HCT116 (cell line): ENCODE measurements at regions not wholly inside any gene's neighbourhood (a gene's known extent, or its start where the extent isn't known, plus 50 kb on each side); places are given as distances from the start of the nearest gene placed in this dataset.

Experiments used
- ATAC-seq: fragments of 200-7000 bp; cut with Tn5 transposase; 2 replicates; pipeline ENCODE4 v1.9.1; 2020; ENCODE audit warnings: mild to moderate bottlenecking, moderate library complexity
- BruUV-seq: library from RNA; stranded (reverse); fragments of 400-500 nt; replicated peaks from 2 replicates; lab custom pipeline; 2021; lab: Mats Ljungman, UMichigan
- CTCF ChIA-PET: fragments of 300-600 bp; sonication (Branson Sonifier 250); formaldehyde crosslinking; loops from one replicate; lab custom pipeline; 2021; ENCODE audit warnings: antibody characterized with exemption; lab: Charles Lee
- POLR2A ChIA-PET: fragments of 300-600, 350-600 bp; sonication (Branson Sonifier 250); formaldehyde crosslinking; loops from one replicate; lab custom pipeline; 2021; ENCODE audit warnings: antibody characterized with exemption; lab: Charles Lee
- RAD21 ChIA-PET, 2 experiments: fragments of 300-600 bp; sonication (Branson Sonifier 250); formaldehyde crosslinking; loops; one replicate each; lab custom pipeline; 2023; ENCODE audit warnings: low total read pairs in 2 of 2; ENCODE audit not compliant: uncharacterized antibody in 2 of 2, unreplicated experiment in 2 of 2, low non-redundant PET in 1 of 2; lab: Charles Lee
- DNase-seq: peaks from one replicate; pipeline ENCODE4 v3.0.0-alpha.2; 2010; ENCODE audit warnings: low read depth, low spot score
- H2AFZ ChIP-seq: fragments of 200-600 bp; shearing (Covaris generic), sonication (generic); 2 replicates; pipeline ENCODE4 v1.6.1; 2017; ENCODE audit warnings: low read depth, mixed run types, mixed read lengths, antibody characterized with exemption, low read length; ENCODE audit not compliant: poor library complexity, severe bottlenecking
- H3K27ac ChIP-seq: 2 replicates; pipeline ENCODE4 v1.5.1; 2012; ENCODE audit warnings: low read depth, low read length
- H3K27me3 ChIP-seq: fragments of 200-600 bp; sonication (generic); 2 replicates; pipeline ENCODE4 v1.6.1; 2016; ENCODE audit warnings: mixed run types, low read length, mixed read lengths; ENCODE audit not compliant: insufficient read depth
- H3K36me3 ChIP-seq, 2 experiments: fragments of 200-500 bp in 1 of 2; fragments of 200-600 bp in 1 of 2; sonication (Bioruptor generic) in 1 of 2; sonication (generic) in 1 of 2; 2 replicates each; pipeline versions ENCODE4 v1.5.1 to v1.6.1; 2014 to 2016; ENCODE audit warnings: low read length in 2 of 2, inconsistent platforms in 1 of 2, mixed read lengths in 1 of 2, mixed run types in 1 of 2; ENCODE audit not compliant: insufficient read depth in 2 of 2, control insufficient read depth in 1 of 2
- H3K4me1 ChIP-seq, 2 experiments: fragments of 200-600 bp in 1 of 2; sonication (generic) in 1 of 2; 2 replicates each; pipeline versions ENCODE4 v1.5.1 to v1.6.1; 2012 to 2017; ENCODE audit warnings: low read length in 2 of 2, inconsistent platforms in 1 of 2, mild to moderate bottlenecking in 1 of 2, mixed read lengths in 1 of 2, mixed run types in 1 of 2, moderate library complexity in 1 of 2; ENCODE audit not compliant: insufficient read depth in 2 of 2, control insufficient read depth in 1 of 2
- H3K4me2 ChIP-seq: fragments of 200-600 bp; sonication (generic); 2 replicates; pipeline ENCODE4 v1.6.1; 2017; ENCODE audit warnings: mixed run types, low read length, mixed read lengths
- H3K4me3 ChIP-seq, 2 experiments: fragments of 200-600 bp in 1 of 2; sonication (generic) in 1 of 2; replicated peaks in 1 of 2; 2 replicates each; pipeline ENCODE4 v1.5.1; 2011 to 2016; ENCODE audit warnings: low read length in 2 of 2, control low read depth in 1 of 2, low read depth in 1 of 2, mild to moderate bottlenecking in 1 of 2, mixed read lengths in 1 of 2, mixed run types in 1 of 2
- H3K79me2 ChIP-seq: fragments of 200-600 bp; sonication (generic); 2 replicates; pipeline ENCODE4 v1.6.1; 2017; ENCODE audit warnings: mild to moderate bottlenecking, mixed run types, low read length, moderate library complexity, mixed read lengths; ENCODE audit not compliant: insufficient read depth
- H3K9ac ChIP-seq: fragments of 200-600 bp; sonication (generic); 2 replicates; pipeline ENCODE4 v1.6.1; 2016; ENCODE audit warnings: low read length, mixed read lengths
- H3K9me2 ChIP-seq: fragments of 200-600 bp; sonication (generic), shearing (Covaris generic); 2 replicates; pipeline ENCODE4 v1.6.1; 2017; ENCODE audit warnings: mixed run types, mild to moderate bottlenecking, moderate library complexity; ENCODE audit not compliant: insufficient read depth
- H3K9me3 ChIP-seq, 2 experiments: fragments of 200-500 bp in 1 of 2; fragments of 200-600 bp in 1 of 2; sonication (Bioruptor generic) in 1 of 2; sonication (generic) in 1 of 2; 2 replicates each; pipeline ENCODE4 v1.6.1; 2014 to 2017; ENCODE audit warnings: low read length in 2 of 2, mixed read lengths in 2 of 2, inconsistent platforms in 1 of 2, low read depth in 1 of 2, mild to moderate bottlenecking in 1 of 2, mixed run types in 1 of 2, moderate library complexity in 1 of 2; ENCODE audit not compliant: control insufficient read depth in 1 of 2, insufficient read depth in 1 of 2
- H4K20me1 ChIP-seq: fragments of 200-600 bp; sonication (generic), shearing (Covaris generic); 2 replicates; pipeline ENCODE4 v1.6.1; 2017; ENCODE audit warnings: mixed run types, mild to moderate bottlenecking, moderate library complexity; ENCODE audit not compliant: insufficient read depth
- ATF3 ChIP-seq: IDR thresholded peaks from 2 replicates; pipeline ENCODE4 v1.6.1; 2012
- CBX3 ChIP-seq: IDR thresholded peaks from 2 replicates; pipeline ENCODE4 v1.6.1; 2012; ENCODE audit warnings: low read depth
- CEBPB ChIP-seq: IDR thresholded peaks from 2 replicates; pipeline ENCODE4 v1.6.1; 2012; ENCODE audit warnings: low read depth
- EZH2 ChIP-seq: fragments of 200-600 bp; sonication (generic); IDR thresholded peaks from 2 replicates; pipeline ENCODE4 v1.6.1; 2017; ENCODE audit warnings: antibody characterized with exemption, mixed run types
- FOSL1 ChIP-seq: IDR thresholded peaks from 2 replicates; pipeline ENCODE4 v1.6.1; 2012; ENCODE audit warnings: low read depth
- RAD21 ChIP-seq: IDR thresholded peaks from 2 replicates; pipeline ENCODE4 v1.6.1; 2012; ENCODE audit warnings: low read depth, mild to moderate bottlenecking
- SIN3A ChIP-seq: IDR thresholded peaks from 2 replicates; pipeline ENCODE4 v1.6.1; 2012; ENCODE audit warnings: low read depth
- SP1 ChIP-seq: IDR thresholded peaks from 2 replicates; pipeline ENCODE4 v1.6.1; 2012; ENCODE audit warnings: low read depth
- TCF7L2 ChIP-seq: IDR thresholded peaks from 2 replicates; pipeline ENCODE4 v1.7.0; 2011; ENCODE audit warnings: borderline replicate concordance, inconsistent platforms; ENCODE audit not compliant: insufficient read depth, insufficient read length; ENCODE audit errors: extremely low read depth
- ZNF274 ChIP-seq: fragments of 200-500 bp; sonication (Bioruptor generic); IDR thresholded peaks from 2 replicates; pipeline ENCODE4 v1.6.1; 2014; ENCODE audit warnings: mild to moderate bottlenecking, low read depth, low read length, inconsistent platforms
- intact Hi-C: fragments of 100-400 bp; cut with micrococcal nuclease; formaldehyde crosslinking; loops from 2 replicates; pipeline ENCODE4 v1.10.0; 2022
- TF ChIP-seq, protein P1 (sequence below): IDR thresholded peaks from 2 replicates; pipeline ENCODE4 v1.6.1; 2012

- no TSS peak for BruUV-seq
- POLR2A ChIA-PET, result no interaction called here
These were observed 1110.6 kb downstream of the BCL11B start for GRCh38 chr14:98161356-98161755.

GRCh38 chr14:98162856-98163805, 1108.9 kb downstream of the BCL11B start:
- Histone ChIP-seq H3K9me3 (no peaks in the 10 kb centered on the region; a peak in 1 of 4 replicates), H3K27me3 (no peaks in the 10 kb centered on the region), H4K20me1 (no peaks in the 10 kb centered on the region), H3K4me3 (no peak overlapping the region), H3K79me2 (no peaks in the 10 kb centered on the region), H2AFZ (no peak overlapping the region), H3K9ac (no peak overlapping the region), H3K36me3 (no peaks in the 10 kb centered on the region), H3K4me2 (no peak overlapping the region), H3K9me2 (no peaks in the 10 kb centered on the region), H3K27ac (no peak overlapping the region), H3K4me1 (no peaks in the 10 kb centered on the region)
- no peak for TF ChIP-seq TCF7L2
- no peak for TF ChIP-seq ZNF274
- no peak for TF ChIP-seq ATF3
- no peak for TF ChIP-seq SIN3A
- no peak for TF ChIP-seq CBX3
- no peak for TF ChIP-seq CEBPB
- TF ChIP-seq, protein P1, sequence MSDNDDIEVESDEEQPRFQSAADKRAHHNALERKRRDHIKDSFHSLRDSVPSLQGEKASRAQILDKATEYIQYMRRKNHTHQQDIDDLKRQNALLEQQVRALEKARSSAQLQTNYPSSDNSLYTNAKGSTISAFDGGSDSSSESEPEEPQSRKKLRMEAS, result no peak
- ChIA-PET POLR2A (no interaction called here), CTCF (no interaction called here), RAD21 (no interaction called here)
- BruUV-seq, result no TSS peak
- DNase-seq, result no peak
- no peak for ATAC-seq
- intact Hi-C loops, result no loop called here

More at GRCh38 chr14:98161356-98161755, 1110.6 kb downstream of the BCL11B start:
- intact Hi-C loops, result no loop called here
- H3K79me2 ChIP-seq, result no peaks in the 10 kb centered on the region
- H3K4me2 ChIP-seq, result no peak overlapping the region
- CTCF ChIA-PET, result no interaction called here
- no peaks in the 10 kb centered on the region for H4K20me1 ChIP-seq
- DNase-seq, result no peak
- RAD21 ChIA-PET, result no interaction called here
- no peaks in the 10 kb centered on the region for H3K4me1 ChIP-seq
- H3K27me3 ChIP-seq, result no peaks in the 10 kb centered on the region
- ATAC-seq, result no peak
- TF ChIP-seq, protein P1, result no peak
- no peak for TF ChIP-seq ATF3
- no peak for TF ChIP-seq RAD21
- TF ChIP-seq FOSL1, result no peak
- TF ChIP-seq SP1, result no peak
- no peak for TF ChIP-seq EZH2
- no peak overlapping the region for H3K27ac ChIP-seq
- no peak overlapping the region for H2AFZ ChIP-seq
- no peaks in the 10 kb centered on the region for H3K36me3 ChIP-seq
- no peaks in the 10 kb centered on the region for H3K9me2 ChIP-seq
- H3K9me3 ChIP-seq, result no peaks in the 10 kb centered on the region
- H3K9ac ChIP-seq, result no peak overlapping the region
- no peak overlapping the region for H3K4me3 ChIP-seq
